K562 (cell line): ENCODE measurements at regions not wholly inside any gene's neighbourhood (a gene's known extent, or its start where the extent isn't known, plus 50 kb on each side); places are given as distances from the start of the nearest gene placed in this dataset.

Source experiments
- ATAC-seq: fragments of 200-7000 bp; cut with Tn5 transposase; 3 replicates; pipeline ENCODE4 v1.9.1; 2020; ENCODE audit warnings: moderate library complexity
- BruUV-seq: library from RNA; stranded (reverse); fragments of 400-500 nt; replicated peaks from 2 replicates; lab custom pipeline; 2021; lab: Mats Ljungman, UMichigan
- CTCF ChIA-PET: fragments of 300-600 bp; formaldehyde crosslinking; extraction: SDS; loops from one replicate; lab custom pipeline; 2021; ENCODE audit warnings: low intra/inter-chr PET ratio; lab: Yijun Ruan, JAX
- POLR2A ChIA-PET: fragments of 300-600, 350-650 bp; sonication (Branson Sonifier 250); formaldehyde crosslinking; extraction: SDS; loops from one replicate; lab custom pipeline; 2021; ENCODE audit warnings: antibody characterized with exemption, inconsistent platforms; lab: Yijun Ruan, JAX
- DNase-seq, 4 experiments: peaks; one replicate each; pipeline versions ENCODE4 v3.0.0 to v3.0.0-alpha.2; 2011 to 2018; ENCODE audit warnings: low spot score in 3 of 4, mixed read lengths in 3 of 4; ENCODE audit errors: extremely low read depth in 1 of 4
- FAIRE-seq: peaks from 2 replicates; lab custom pipeline; 2011; peaks lifted over from hg19 to GRCh38; lab: Jason Lieb, UNC
- H2AFZ ChIP-seq: 2 replicates; pipeline ENCODE4 v1.6.0; 2011; ENCODE audit warnings: low read depth, low read length, control low read depth, inconsistent platforms
- H3K27ac ChIP-seq: fragments of 200-600 bp; 3 replicates; pipeline ENCODE4 v1.8.0; 2011; ENCODE audit warnings: low read depth, mild to moderate bottlenecking, control low read depth, inconsistent platforms, low read length, moderate library complexity, mixed read lengths; ENCODE audit errors: extremely low read depth
- H3K27me3 ChIP-seq, 2 experiments: fragments of 300-600 bp in 1 of 2; 2 replicates in 1 of 2; 3 replicates in 1 of 2; pipeline versions ENCODE4 v1.6.0 to v1.8.0; 2011; ENCODE audit warnings: inconsistent platforms in 2 of 2, low read length in 2 of 2, mild to moderate bottlenecking in 1 of 2, mixed read lengths in 1 of 2, moderate library complexity in 1 of 2; ENCODE audit not compliant: control insufficient read depth in 2 of 2, insufficient read depth in 2 of 2
- H3K36me3 ChIP-seq: fragments of 300-600 bp; 3 replicates; pipeline ENCODE4 v1.8.0; 2011; ENCODE audit warnings: mild to moderate bottlenecking, low read length, inconsistent platforms; ENCODE audit not compliant: control insufficient read depth, insufficient read depth
- H3K4me1 ChIP-seq, 2 experiments: fragments of 200-600 bp in 1 of 2; replicated peaks in 1 of 2; 2 replicates in 1 of 2; 3 replicates in 1 of 2; pipeline versions ENCODE4 v1.5.1 to v1.8.0; 2011; ENCODE audit warnings: inconsistent platforms in 2 of 2, low read length in 2 of 2, mild to moderate bottlenecking in 1 of 2, mixed read lengths in 1 of 2, moderate library complexity in 1 of 2; ENCODE audit not compliant: control insufficient read depth in 2 of 2, insufficient read depth in 2 of 2
- H3K4me2 ChIP-seq: 2 replicates; pipeline ENCODE4 v1.6.1; 2011; ENCODE audit warnings: low read length, control low read depth, inconsistent platforms, mixed read lengths; ENCODE audit not compliant: insufficient read depth
- H3K4me3 ChIP-seq: fragments of 200-600 bp; sonication (generic), shearing (Covaris generic); 2 replicates; pipeline ENCODE4 v1.5.1; 2016; ENCODE audit warnings: control low read depth, inconsistent platforms
- H3K79me2 ChIP-seq: fragments of 200-600 bp; 3 replicates; pipeline ENCODE4 v1.8.0; 2011; ENCODE audit warnings: low read length, inconsistent platforms; ENCODE audit not compliant: control insufficient read depth, insufficient read depth
- H3K9ac ChIP-seq, 2 experiments: 2 replicates each; pipeline versions ENCODE4 v1.6.0 to v1.6.1; 2011; ENCODE audit warnings: low read depth in 2 of 2, low read length in 2 of 2, control low read depth in 1 of 2, inconsistent platforms in 1 of 2, mild to moderate bottlenecking in 1 of 2, mixed read lengths in 1 of 2; ENCODE audit not compliant: insufficient read depth in 1 of 2
- H3K9me1 ChIP-seq: one replicate; pipeline ENCODE4 v1.6.0; 2011; ENCODE audit warnings: inconsistent platforms, mild to moderate bottlenecking, low read length, moderate library complexity; ENCODE audit not compliant: control insufficient read depth, insufficient read depth
- H3K9me3 ChIP-seq: replicated peaks from 2 replicates; pipeline ENCODE4 v1.5.1; 2011; ENCODE audit warnings: low read depth, low read length, inconsistent platforms; ENCODE audit not compliant: control insufficient read depth, insufficient read depth
- H4K20me1 ChIP-seq: replicated peaks from 2 replicates; pipeline ENCODE4 v1.6.1; 2011; ENCODE audit warnings: low read length, inconsistent platforms, mixed read lengths; ENCODE audit not compliant: control insufficient read depth, insufficient read depth
- CBFA2T3 ChIP-seq: fragments of 450-650 bp; IDR thresholded peaks from 2 replicates; pipeline ENCODE4 v1.6.1; 2017
- FOS ChIP-seq: IDR thresholded peaks from 3 replicates; pipeline ENCODE4 v1.6.1; 2011; ENCODE audit not compliant: insufficient read length; ENCODE audit errors: extremely low read depth
- PHF8 ChIP-seq: fragments of 200-600 bp; sonication (generic); IDR thresholded peaks from 2 replicates; pipeline ENCODE4 v1.6.1; 2012; ENCODE audit warnings: mixed run types, mild to moderate bottlenecking, inconsistent platforms, low read length, moderate library complexity, borderline replicate concordance
- SETDB1 ChIP-seq: IDR thresholded peaks from one replicate; pipeline ENCODE4 v1.6.1; 2012; ENCODE audit warnings: low read length, control low read depth, inconsistent platforms
- TEAD1 ChIP-seq, 2 experiments: fragments of 450-650 bp in 1 of 2; sonication (generic) in 1 of 2; formaldehyde crosslinking; IDR thresholded peaks; 2 replicates each; pipeline versions ENCODE4 v1.4.0 to v1.8.0; 2020 to 2022; ENCODE audit warnings: mild to moderate bottlenecking in 2 of 2, missing genetic modification reagents in 1 of 2
- ZC3H11A ChIP-seq: IDR thresholded peaks from 2 replicates; pipeline ENCODE4 v1.6.1; 2012; ENCODE audit warnings: low read depth, low read length, improper control_type of control experiment
- WGBS: fragments of 100-300 bp; shearing (Covaris generic); methylation state at CpG from one replicate; pipeline ENCODE4 v1.1.6; 2016; ENCODE audit warnings: low coverage, mixed read lengths; ENCODE audit not compliant: insufficient coverage; ENCODE audit errors: missing lambda C conversion rate; 5-methylcytosine and 5-hydroxymethylcytosine counted together
- in situ Hi-C: fragments of 300-500 bp; cut with MboI; formaldehyde crosslinking; loops from 4 replicates; pipeline ENCODE4 v1.15.0; 2018; ENCODE audit warnings: inconsistent platforms, mixed read lengths
- intact Hi-C: fragments of 100-400 bp; cut with micrococcal nuclease; formaldehyde crosslinking; loops from 2 replicates; pipeline ENCODE4 v1.14.2; 2022
- TF ChIP-seq, protein P1 (sequence below): fragments of 450-650 bp; IDR thresholded peaks from one replicate; pipeline ENCODE4 v1.6.1; 2018; ENCODE audit warnings: mild to moderate bottlenecking, moderate library complexity; ENCODE audit not compliant: partially characterized antibody
- TF ChIP-seq, protein P2 (sequence below): fragments of 250-450 bp; sonication (Bioruptor Pico); IDR thresholded peaks from 2 replicates; pipeline ENCODE4 v1.8.0; 2021; ENCODE audit warnings: borderline replicate concordance, mild to moderate bottlenecking, moderate library complexity; ENCODE audit not compliant: poor library complexity, severe bottlenecking
- TF ChIP-seq, protein P3 (sequence below): fragments of 250-450 bp; sonication (Bioruptor Pico); IDR thresholded peaks from 2 replicates; pipeline ENCODE4 v1.5.0; 2021; ENCODE audit warnings: mild to moderate bottlenecking, borderline replicate concordance
- TF ChIP-seq, protein P4 (sequence below): sonication (generic); formaldehyde crosslinking; IDR thresholded peaks from 2 replicates; pipeline ENCODE4 v1.8.0; 2023; ENCODE audit warnings: missing genetic modification reagents, mild to moderate bottlenecking, borderline replicate concordance
- TF ChIP-seq, protein P5 (sequence below): fragments of 450-650 bp; formaldehyde crosslinking; IDR thresholded peaks from 2 replicates; pipeline ENCODE4 v1.4.0; 2022; ENCODE audit warnings: missing genetic modification characterization

DNA sequence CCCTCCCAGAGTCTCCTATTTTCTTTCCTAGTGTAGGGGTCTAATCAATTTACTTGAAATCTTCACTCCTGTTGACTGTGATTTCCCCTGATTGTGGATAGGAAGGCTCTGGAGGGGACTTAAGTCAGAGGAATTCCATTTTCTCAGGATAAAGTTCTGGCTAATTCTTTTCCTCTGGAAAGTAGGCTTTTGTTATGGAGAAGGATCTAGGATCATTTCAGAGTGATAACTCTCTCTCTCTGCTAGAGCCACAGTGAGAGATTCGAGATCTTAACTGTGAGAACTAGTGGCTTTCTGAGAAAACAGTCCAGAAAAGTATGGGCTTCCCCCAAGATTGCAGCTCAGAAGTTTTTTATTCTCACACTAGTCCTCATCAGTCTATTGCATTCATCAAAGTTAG lies 163.9 kb upstream of the TFPI start:
- ChIA-PET POLR2A (interaction anchor here (1.1 kb wide), 1 partner anchor 26 kb away, joined by 3 read pairs; no protein-coding TSS in a partner anchor), CTCF (no interaction called here)
- Histone ChIP-seq H3K9me3 (no peaks in the 10 kb centered on the region), H4K20me1 (no peaks in the 10 kb centered on the region), H3K9ac (no peak overlapping the region), H3K9me1 (no peaks in the 10 kb centered on the region), H3K79me2 (no peaks in the 10 kb centered on the region), H2AFZ (no peak overlapping the region), H3K36me3 (no peaks in the 10 kb centered on the region), H3K4me3 (no peak overlapping the region), H3K4me1 (no peaks in the 10 kb centered on the region), H3K27ac (no peak overlapping the region), H3K27me3 (no peaks in the 10 kb centered on the region), H3K4me2 (no peak overlapping the region)
- WGBS: 0% methylated on average over 1 of the region's 1 CpG
- ATAC-seq (no peak), FAIRE-seq (no peak), DNase-seq (no peak)
- BruUV-seq: no TSS peak
- intact Hi-C loops: no loop called here
- in situ Hi-C loops: no loop called here
- TF ChIP-seq SETDB1 (no peak), TEAD1 (CRISPR knock-in tag; IDR thresholded peaks at IDR 0.05) (no peak), CBFA2T3 (no peak), ZC3H11A (no peak), PHF8 (no peak), FOS (no peak)
- TF ChIP-seq, protein P1, sequence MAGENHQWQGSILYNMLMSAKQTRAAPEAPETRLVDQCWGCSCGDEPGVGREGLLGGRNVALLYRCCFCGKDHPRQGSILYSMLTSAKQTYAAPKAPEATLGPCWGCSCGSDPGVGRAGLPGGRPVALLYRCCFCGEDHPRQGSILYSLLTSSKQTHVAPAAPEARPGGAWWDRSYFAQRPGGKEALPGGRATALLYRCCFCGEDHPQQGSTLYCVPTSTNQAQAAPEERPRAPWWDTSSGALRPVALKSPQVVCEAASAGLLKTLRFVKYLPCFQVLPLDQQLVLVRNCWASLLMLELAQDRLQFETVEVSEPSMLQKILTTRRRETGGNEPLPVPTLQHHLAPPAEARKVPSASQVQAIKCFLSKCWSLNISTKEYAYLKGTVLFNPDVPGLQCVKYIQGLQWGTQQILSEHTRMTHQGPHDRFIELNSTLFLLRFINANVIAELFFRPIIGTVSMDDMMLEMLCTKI: no peak
- TF ChIP-seq, protein P2, sequence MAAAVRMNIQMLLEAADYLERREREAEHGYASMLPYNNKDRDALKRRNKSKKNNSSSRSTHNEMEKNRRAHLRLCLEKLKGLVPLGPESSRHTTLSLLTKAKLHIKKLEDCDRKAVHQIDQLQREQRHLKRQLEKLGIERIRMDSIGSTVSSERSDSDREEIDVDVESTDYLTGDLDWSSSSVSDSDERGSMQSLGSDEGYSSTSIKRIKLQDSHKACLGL (CRISPR knock-in tag): no peak
- TF ChIP-seq, protein P3, sequence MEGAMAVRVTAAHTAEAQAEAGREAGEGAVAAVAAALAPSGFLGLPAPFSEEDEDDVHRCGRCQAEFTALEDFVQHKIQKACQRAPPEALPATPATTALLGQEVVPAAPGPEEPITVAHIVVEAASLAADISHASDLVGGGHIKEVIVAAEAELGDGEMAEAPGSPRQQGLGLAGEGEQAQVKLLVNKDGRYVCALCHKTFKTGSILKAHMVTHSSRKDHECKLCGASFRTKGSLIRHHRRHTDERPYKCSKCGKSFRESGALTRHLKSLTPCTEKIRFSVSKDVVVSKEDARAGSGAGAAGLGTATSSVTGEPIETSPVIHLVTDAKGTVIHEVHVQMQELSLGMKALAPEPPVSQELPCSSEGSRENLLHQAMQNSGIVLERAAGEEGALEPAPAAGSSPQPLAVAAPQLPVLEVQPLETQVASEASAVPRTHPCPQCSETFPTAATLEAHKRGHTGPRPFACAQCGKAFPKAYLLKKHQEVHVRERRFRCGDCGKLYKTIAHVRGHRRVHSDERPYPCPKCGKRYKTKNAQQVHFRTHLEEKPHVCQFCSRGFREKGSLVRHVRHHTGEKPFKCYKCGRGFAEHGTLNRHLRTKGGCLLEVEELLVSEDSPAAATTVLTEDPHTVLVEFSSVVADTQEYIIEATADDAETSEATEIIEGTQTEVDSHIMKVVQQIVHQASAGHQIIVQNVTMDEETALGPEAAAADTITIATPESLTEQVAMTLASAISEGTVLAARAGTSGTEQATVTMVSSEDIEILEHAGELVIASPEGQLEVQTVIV (CRISPR knock-in tag): no peak
- TF ChIP-seq, protein P4, sequence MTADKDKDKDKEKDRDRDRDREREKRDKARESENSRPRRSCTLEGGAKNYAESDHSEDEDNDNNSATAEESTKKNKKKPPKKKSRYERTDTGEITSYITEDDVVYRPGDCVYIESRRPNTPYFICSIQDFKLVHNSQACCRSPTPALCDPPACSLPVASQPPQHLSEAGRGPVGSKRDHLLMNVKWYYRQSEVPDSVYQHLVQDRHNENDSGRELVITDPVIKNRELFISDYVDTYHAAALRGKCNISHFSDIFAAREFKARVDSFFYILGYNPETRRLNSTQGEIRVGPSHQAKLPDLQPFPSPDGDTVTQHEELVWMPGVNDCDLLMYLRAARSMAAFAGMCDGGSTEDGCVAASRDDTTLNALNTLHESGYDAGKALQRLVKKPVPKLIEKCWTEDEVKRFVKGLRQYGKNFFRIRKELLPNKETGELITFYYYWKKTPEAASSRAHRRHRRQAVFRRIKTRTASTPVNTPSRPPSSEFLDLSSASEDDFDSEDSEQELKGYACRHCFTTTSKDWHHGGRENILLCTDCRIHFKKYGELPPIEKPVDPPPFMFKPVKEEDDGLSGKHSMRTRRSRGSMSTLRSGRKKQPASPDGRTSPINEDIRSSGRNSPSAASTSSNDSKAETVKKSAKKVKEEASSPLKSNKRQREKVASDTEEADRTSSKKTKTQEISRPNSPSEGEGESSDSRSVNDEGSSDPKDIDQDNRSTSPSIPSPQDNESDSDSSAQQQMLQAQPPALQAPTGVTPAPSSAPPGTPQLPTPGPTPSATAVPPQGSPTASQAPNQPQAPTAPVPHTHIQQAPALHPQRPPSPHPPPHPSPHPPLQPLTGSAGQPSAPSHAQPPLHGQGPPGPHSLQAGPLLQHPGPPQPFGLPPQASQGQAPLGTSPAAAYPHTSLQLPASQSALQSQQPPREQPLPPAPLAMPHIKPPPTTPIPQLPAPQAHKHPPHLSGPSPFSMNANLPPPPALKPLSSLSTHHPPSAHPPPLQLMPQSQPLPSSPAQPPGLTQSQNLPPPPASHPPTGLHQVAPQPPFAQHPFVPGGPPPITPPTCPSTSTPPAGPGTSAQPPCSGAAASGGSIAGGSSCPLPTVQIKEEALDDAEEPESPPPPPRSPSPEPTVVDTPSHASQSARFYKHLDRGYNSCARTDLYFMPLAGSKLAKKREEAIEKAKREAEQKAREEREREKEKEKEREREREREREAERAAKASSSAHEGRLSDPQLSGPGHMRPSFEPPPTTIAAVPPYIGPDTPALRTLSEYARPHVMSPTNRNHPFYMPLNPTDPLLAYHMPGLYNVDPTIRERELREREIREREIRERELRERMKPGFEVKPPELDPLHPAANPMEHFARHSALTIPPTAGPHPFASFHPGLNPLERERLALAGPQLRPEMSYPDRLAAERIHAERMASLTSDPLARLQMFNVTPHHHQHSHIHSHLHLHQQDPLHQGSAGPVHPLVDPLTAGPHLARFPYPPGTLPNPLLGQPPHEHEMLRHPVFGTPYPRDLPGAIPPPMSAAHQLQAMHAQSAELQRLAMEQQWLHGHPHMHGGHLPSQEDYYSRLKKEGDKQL (CRISPR knock-in tag): no peak
- TF ChIP-seq, protein P5, sequence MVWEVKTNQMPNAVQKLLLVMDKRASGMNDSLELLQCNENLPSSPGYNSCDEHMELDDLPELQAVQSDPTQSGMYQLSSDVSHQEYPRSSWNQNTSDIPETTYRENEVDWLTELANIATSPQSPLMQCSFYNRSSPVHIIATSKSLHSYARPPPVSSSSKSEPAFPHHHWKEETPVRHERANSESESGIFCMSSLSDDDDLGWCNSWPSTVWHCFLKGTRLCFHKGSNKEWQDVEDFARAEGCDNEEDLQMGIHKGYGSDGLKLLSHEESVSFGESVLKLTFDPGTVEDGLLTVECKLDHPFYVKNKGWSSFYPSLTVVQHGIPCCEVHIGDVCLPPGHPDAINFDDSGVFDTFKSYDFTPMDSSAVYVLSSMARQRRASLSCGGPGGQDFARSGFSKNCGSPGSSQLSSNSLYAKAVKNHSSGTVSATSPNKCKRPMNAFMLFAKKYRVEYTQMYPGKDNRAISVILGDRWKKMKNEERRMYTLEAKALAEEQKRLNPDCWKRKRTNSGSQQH (CRISPR knock-in tag): no peak
